Activated CD4-positive, alpha-beta T cell treated with anti-CD3 and anti-CD28 coated beads for 36 hours (primary cell): ENCODE measurements at regions not wholly inside any gene's neighbourhood (a gene's known extent, or its start where the extent isn't known, plus 50 kb on each side); places are given as distances from the start of the nearest gene placed in this dataset.

Source experiments
- ATAC-seq: fragments of 200-7000 bp; cut with Tn5 transposase; one replicate; pipeline ENCODE4 v1.10.0; 2021; ENCODE audit warnings: mild to moderate bottlenecking, moderate library complexity
- CTCF ChIA-PET: fragments of 350-600 bp; sonication (Branson Sonifier 250); formaldehyde crosslinking; loops from one replicate; lab custom pipeline; 2021; ENCODE audit warnings: antibody characterized with exemption; lab: Charles Lee
- POLR2A ChIA-PET: fragments of 350-600 bp; sonication (Branson Sonifier 250); formaldehyde crosslinking; loops from one replicate; lab custom pipeline; 2021; ENCODE audit warnings: antibody characterized with exemption, inconsistent platforms; lab: Charles Lee
- DNase-seq: peaks from one replicate; pipeline ENCODE4 v3.0.0-alpha.2; 2020
- H3K27ac Mint-ChIP-seq: one replicate; pipeline ENCODE4 v1.8.0; 2021; ENCODE audit warnings: mixed read lengths
- H3K27me3 Mint-ChIP-seq: one replicate; pipeline ENCODE4 v1.8.0; 2021; ENCODE audit warnings: mixed read lengths
- H3K36me3 Mint-ChIP-seq: one replicate; pipeline ENCODE4 v1.8.0; 2021; ENCODE audit warnings: low read depth, mixed read lengths
- H3K4me1 Mint-ChIP-seq: one replicate; pipeline ENCODE4 v1.8.0; 2021; ENCODE audit warnings: mixed read lengths
- H3K4me3 Mint-ChIP-seq: one replicate; pipeline ENCODE4 v1.8.0; 2021; ENCODE audit warnings: mild to moderate bottlenecking, moderate library complexity, mixed read lengths
- H3K9me3 Mint-ChIP-seq: one replicate; pipeline ENCODE4 v1.8.0; 2021; ENCODE audit warnings: low read depth, mixed read lengths
- intact Hi-C, 2 experiments: fragments of 100-400 bp; cut with DNase I in 1 of 2; cut with micrococcal nuclease in 1 of 2; formaldehyde crosslinking; loops; one replicate each; pipeline versions ENCODE4 v1.14.2 to v1.15.1; 2022 to 2024; cut with DNase I, micrococcal nuclease

DNA sequence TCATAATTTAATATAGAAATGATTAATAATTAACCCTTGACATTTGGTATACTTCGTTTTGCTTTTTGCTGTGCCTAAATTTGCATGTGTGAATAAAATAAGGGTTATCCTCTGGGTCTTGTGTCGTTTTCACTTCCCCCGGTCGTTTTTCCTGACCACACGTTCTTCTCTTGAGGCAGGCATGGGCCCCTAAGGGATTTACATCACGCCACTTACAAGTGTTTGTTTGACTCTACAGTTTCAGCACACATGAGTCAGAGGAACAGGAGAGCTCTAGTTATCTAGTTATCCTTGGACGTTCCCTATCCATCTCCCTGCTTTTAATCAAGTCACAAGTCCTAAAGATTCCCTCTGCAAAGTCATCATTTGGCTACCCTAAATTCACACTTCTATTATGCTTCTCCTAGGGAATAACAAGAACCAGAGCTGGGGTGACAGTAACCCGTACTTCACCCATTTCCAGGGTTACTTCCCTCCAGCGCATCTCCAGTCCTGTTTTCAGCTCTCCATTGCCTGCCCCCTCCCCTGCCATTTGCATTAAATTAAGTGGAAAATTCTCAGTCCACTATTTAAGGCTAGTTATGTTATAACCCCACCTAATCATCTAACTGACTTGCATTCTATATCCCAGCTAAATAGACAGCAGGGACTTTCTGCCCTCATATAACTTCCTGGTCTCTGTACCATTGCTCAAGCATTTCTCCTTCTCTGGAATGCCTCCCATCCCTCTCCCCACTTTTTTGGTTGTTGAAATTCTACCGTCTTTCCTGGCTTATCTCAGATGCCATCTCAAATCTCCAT lies 206.9 kb downstream of the PTEN start:
- DNase-seq (no peak), ATAC-seq (no peak)
- Mint-ChIP-seq H3K9me3 (no peaks in the 10 kb centered on the region), H3K36me3 (no peaks in the 10 kb centered on the region), H3K27ac (no peak overlapping the region), H3K4me3 (no peak overlapping the region), H3K4me1 (peaks cover 44% of the 10 kb centered on the region), H3K27me3 (peaks cover 15% of the 10 kb centered on the region)
- POLR2A ChIA-PET = no interaction called here
- CTCF ChIA-PET = no interaction called here
- intact Hi-C loops = no loop called here

DNA sequence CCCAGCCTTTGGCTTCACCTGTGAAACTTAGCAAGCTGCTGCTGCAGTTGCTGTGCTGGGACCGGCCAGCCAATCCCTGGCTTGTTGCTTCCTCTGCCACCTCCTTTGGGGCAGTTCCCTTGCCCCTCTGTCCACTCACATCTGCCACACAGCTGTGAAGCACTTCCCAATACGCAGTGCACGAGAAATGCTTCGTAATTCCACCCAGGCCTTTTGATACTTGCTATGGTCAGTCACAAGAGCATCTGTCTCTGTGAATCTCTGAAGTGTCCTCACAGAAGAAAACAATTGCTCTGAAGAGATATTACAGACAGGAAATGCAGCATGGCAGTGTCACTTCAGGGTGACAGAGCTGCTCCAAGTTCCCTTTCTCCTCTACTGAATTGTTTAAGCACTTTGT lies 208.5 kb downstream of the PTEN start:
- CTCF ChIA-PET = no interaction called here

DNA sequence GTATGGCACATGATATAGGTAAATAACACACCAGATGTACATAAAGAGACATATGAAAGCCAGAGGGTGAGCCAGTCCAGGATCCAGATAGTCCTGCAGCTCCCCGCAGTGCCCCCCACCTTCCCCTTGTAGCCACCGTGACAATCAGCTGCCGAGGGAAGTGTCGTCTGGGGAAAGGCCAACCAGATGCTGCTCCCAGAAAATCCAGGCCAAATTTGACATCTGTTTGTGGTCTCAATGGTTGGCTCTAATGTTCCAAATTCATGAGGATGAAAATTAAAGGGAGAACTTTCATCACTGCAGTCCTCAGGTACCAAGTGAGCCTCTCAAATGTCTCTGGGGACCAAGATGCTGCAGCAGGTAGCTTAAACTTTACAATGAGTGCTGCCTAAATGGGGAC lies 210.3 kb downstream of the PTEN start:
- CTCF ChIA-PET = no interaction called here
- H3K4me1 Mint-ChIP-seq = peaks cover 20% of the 10 kb centered on the region
- no peak overlapping the region for H3K4me3 Mint-ChIP-seq
- H3K27ac Mint-ChIP-seq = no peak overlapping the region
- intact Hi-C loops = no loop called here
- DNase-seq (no peak), ATAC-seq (no peak)
- H3K9me3 Mint-ChIP-seq = no peaks in the 10 kb centered on the region
- H3K36me3 Mint-ChIP-seq = peaks cover 3% of the 10 kb centered on the region
- POLR2A ChIA-PET = interaction anchor here (1.5 kb wide), 1 partner anchor 8 kb away, joined by 6 read pairs; no protein-coding TSS in a partner anchor
- H3K27me3 Mint-ChIP-seq = peaks cover 8% of the 10 kb centered on the region

More for the DNA sequence above, 208.5 kb downstream of the PTEN start:
- ATAC-seq (no peak), DNase-seq (no peak)
- peaks cover 14% of the 10 kb centered on the region for H3K27me3 Mint-ChIP-seq
- H3K4me1 Mint-ChIP-seq = peaks cover 35% of the 10 kb centered on the region
- intact Hi-C loops = no loop called here
- POLR2A ChIA-PET = no interaction called here
- no peaks in the 10 kb centered on the region for H3K9me3 Mint-ChIP-seq
- H3K27ac Mint-ChIP-seq = no peak overlapping the region
- H3K36me3 Mint-ChIP-seq = no peaks in the 10 kb centered on the region
- H3K4me3 Mint-ChIP-seq = no peak overlapping the region

DNA sequence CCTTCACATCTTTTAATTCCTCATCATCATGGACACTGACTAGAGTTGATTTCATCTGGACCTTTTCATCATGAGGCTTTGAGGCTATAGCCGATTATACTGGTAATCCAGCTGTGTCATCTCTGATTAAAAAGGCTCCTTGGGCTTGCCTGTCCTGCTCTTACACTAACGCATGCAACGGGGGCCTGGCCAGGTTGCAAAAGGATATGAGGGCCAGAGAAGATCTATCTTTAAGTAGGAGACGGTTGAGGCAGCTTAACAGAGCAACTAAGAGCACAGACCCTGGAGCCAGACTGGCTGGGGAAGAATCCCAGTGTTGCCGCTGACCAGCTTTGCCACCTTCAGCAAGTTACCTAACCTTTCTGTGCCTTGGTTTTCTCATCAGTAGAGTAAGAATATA lies 211.5 kb downstream of the PTEN start:
- H3K36me3 Mint-ChIP-seq = peaks cover 3% of the 10 kb centered on the region
- no peak for DNase-seq
- peaks cover 11% of the 10 kb centered on the region for H3K4me1 Mint-ChIP-seq
- ChIA-PET CTCF (no interaction called here), POLR2A (no interaction called here)
- H3K27ac Mint-ChIP-seq = no peak overlapping the region
- intact Hi-C loops = no loop called here
- H3K4me3 Mint-ChIP-seq = no peak overlapping the region
- H3K9me3 Mint-ChIP-seq = no peaks in the 10 kb centered on the region
- H3K27me3 Mint-ChIP-seq = peaks cover 8% of the 10 kb centered on the region
- ATAC-seq = no peak

DNA sequence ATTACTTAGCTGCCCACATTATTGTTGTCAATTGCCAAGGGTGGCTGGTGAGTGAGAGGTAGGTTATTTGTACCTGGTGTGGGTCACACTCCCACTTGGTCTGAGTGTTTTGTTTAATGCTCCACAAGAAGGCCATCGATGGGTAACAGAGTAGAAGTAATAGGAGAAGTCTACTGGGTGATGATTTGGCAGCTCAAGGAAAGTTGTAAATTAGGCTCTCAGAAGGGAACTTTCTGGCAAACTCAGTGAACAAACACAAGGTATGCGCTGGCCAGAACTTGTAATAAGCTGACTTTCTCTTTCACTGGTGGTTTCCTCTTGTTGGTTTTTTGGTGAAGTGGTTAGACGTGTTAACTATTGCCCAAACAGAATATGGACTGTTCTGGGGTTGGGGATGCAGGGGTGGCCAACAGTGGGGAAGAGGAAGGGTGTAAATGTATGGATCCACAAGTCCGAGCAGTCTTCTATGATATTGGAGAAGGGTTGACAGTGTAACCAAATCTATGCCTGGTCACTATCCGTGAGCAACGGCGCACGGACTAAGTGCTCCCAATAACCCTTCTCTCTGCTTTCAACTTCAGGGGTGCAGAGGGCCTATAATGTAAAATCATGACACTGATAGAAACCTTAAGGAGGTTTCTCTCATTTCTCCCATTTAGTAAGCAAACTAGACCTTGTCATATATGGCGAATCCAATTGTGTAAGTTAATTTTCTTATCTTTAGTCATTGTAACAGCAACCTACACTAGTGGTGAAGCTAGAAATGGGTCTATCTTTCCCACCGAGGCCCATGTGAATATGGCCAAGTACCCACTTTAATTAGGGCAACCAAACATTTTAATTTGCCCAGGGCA lies 212.8 kb downstream of the PTEN start:
- CTCF ChIA-PET = no interaction called here
- DNase-seq = no peak
- no peak for ATAC-seq
- Mint-ChIP-seq H3K27me3 (peaks cover 10% of the 10 kb centered on the region), H3K4me3 (no peak overlapping the region), H3K36me3 (peaks cover 3% of the 10 kb centered on the region), H3K27ac (no peak overlapping the region), H3K4me1 (peaks cover 11% of the 10 kb centered on the region), H3K9me3 (no peaks in the 10 kb centered on the region)
- intact Hi-C loops = no loop called here
- POLR2A ChIA-PET = no interaction called here

GRCh38 chr10:88077977-88078376 lies 214.6 kb downstream of the PTEN start:
- intact Hi-C loops = no loop called here
- POLR2A ChIA-PET = no interaction called here
- ATAC-seq = no peak
- CTCF ChIA-PET = no interaction called here
- peaks cover 10% of the 10 kb centered on the region for H3K27me3 Mint-ChIP-seq
- DNase-seq = no peak
- no peak overlapping the region for H3K27ac Mint-ChIP-seq
- H3K36me3 Mint-ChIP-seq = peaks cover 3% of the 10 kb centered on the region
- no peaks in the 10 kb centered on the region for H3K9me3 Mint-ChIP-seq
- H3K4me1 Mint-ChIP-seq = peaks cover 7% of the 10 kb centered on the region
- H3K4me3 Mint-ChIP-seq = no peak overlapping the region

- Mint-ChIP-seq H3K4me3 (no peak overlapping the region), H3K27ac (no peak overlapping the region), H3K27me3 (peaks cover 11% of the 10 kb centered on the region), H3K4me1 (peaks cover 8% of the 10 kb centered on the region), H3K9me3 (no peaks in the 10 kb centered on the region), H3K36me3 (peaks cover 3% of the 10 kb centered on the region)
- intact Hi-C loops = no loop called here
- POLR2A ChIA-PET = no interaction called here
- CTCF ChIA-PET = interaction anchor here (0.6 kb wide), 1 partner anchor 122 kb away, joined by 3 read pairs; no protein-coding TSS in a partner anchor
- ATAC-seq (no peak), DNase-seq (no peak)
Observed at GRCh38 chr10:88080213-88080612, 216.8 kb downstream of the PTEN start.

- Mint-ChIP-seq H3K4me1 (peaks cover 4% of the 10 kb centered on the region), H3K27ac (no peak overlapping the region), H3K9me3 (no peaks in the 10 kb centered on the region), H3K27me3 (peaks cover 10% of the 10 kb centered on the region), H3K4me3 (no peak overlapping the region), H3K36me3 (peaks cover 3% of the 10 kb centered on the region)
- ATAC-seq (no peak), DNase-seq (no peak)
- ChIA-PET POLR2A (no interaction called here), CTCF (no interaction called here)
- intact Hi-C loops = no loop called here
Observed at GRCh38 chr10:88081457-88082054, 218.1 kb downstream of the PTEN start.

- Mint-ChIP-seq H3K27ac (no peak overlapping the region), H3K36me3 (peaks cover 3% of the 10 kb centered on the region), H3K9me3 (no peaks in the 10 kb centered on the region), H3K4me1 (peaks cover 4% of the 10 kb centered on the region), H3K27me3 (peaks cover 17% of the 10 kb centered on the region), H3K4me3 (no peak overlapping the region)
- DNase-seq (no peak), ATAC-seq (no peak)
- POLR2A ChIA-PET = no interaction called here
- intact Hi-C loops = no loop called here
- CTCF ChIA-PET = interaction anchor here (0.6 kb wide), 1 partner anchor 17 kb away, joined by 3 read pairs; no protein-coding TSS in a partner anchor
Observed at GRCh38 chr10:88082391-88082790, 219.0 kb downstream of the PTEN start.

GRCh38 chr10:88082806-88083596 lies 219.6 kb downstream of the PTEN start:
- no peak overlapping the region for H3K27ac Mint-ChIP-seq
- ChIA-PET POLR2A (no interaction called here), CTCF (interaction anchor here (0.6 kb wide), 1 partner anchor 16 kb away, joined by 3 read pairs; no protein-coding TSS in a partner anchor)
- H3K36me3 Mint-ChIP-seq = no peaks in the 10 kb centered on the region
- intact Hi-C loops = no loop called here
- peaks cover 17% of the 10 kb centered on the region for H3K27me3 Mint-ChIP-seq
- H3K4me1 Mint-ChIP-seq = peaks cover 4% of the 10 kb centered on the region
- ATAC-seq (no peak), DNase-seq (no peak)
- no peak overlapping the region for H3K4me3 Mint-ChIP-seq
- no peaks in the 10 kb centered on the region for H3K9me3 Mint-ChIP-seq

DNA sequence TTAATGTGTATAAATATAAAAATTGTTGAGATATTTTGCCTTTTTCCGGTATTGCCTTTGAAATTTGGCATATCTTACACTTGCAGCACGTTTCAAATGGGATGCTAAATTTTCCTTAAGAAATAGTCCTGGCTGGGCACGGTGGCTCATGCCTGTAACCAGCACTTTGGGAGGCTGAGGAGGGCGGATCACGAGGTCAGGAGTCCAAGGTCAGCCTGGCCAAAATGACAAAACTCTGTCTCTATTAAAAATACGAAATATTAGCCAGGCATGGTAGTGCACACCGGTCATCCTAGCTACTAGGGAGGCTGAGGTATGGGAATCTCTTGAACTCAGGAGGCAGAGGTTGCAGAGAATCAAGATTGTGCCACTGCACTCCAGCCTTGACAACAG lies 220.2 kb downstream of the PTEN start:
- Mint-ChIP-seq H3K27ac (no peak overlapping the region), H3K4me3 (no peak overlapping the region), H3K36me3 (no peaks in the 10 kb centered on the region), H3K4me1 (peaks cover 4% of the 10 kb centered on the region), H3K27me3 (peaks cover 17% of the 10 kb centered on the region), H3K9me3 (no peaks in the 10 kb centered on the region)
- ChIA-PET CTCF (no interaction called here), POLR2A (no interaction called here)
- DNase-seq (no peak), ATAC-seq (no peak)
- intact Hi-C loops = no loop called here
